ENCODE measurements at regions not wholly inside any gene's neighbourhood (a gene's known extent, or its start where the extent isn't known, plus 50 kb on each side); places are given as distances from the start of the nearest gene placed in this dataset.

GRCh38 chr11:45525393-45525792 is 140.0 kb downstream of the CHST1 start:
- H3K9ac ChIP-seq (ENCODE audit: low read length), result no peak overlapping the region
- no peaks in the 10 kb centered on the region for H3K27me3 ChIP-seq (ENCODE audit: insufficient read depth, low read length)
- H3K4me3 ChIP-seq (ENCODE audit: insufficient read depth, low read depth, low read length), result no peak overlapping the region
- no peak overlapping the region for H3K27ac Mint-ChIP-seq (ENCODE audit: unreplicated experiment)
- H3K27me3 Mint-ChIP-seq (ENCODE audit: low read depth, unreplicated experiment), result peaks cover 63% of the 10 kb centered on the region
- FAIRE-seq, result no peak
- H3K79me2 ChIP-seq (ENCODE audit: insufficient read depth, low read length), result no peaks in the 10 kb centered on the region
- no peak for TF ChIP-seq CTCF (IDR thresholded peaks at IDR 0.05; ENCODE audit: insufficient read depth, low read depth, low read length)
- TF ChIP-seq EZH2 (IDR thresholded peaks at IDR 0.05; ENCODE audit: insufficient read depth, low read length), result no peak
- no peaks in the 10 kb centered on the region for H3K9me3 ChIP-seq (ENCODE audit: insufficient read depth, low read depth, low read length)
- peaks cover 6% of the 10 kb centered on the region for H3K4me1 Mint-ChIP-seq (ENCODE audit: low read depth, unreplicated experiment)
- no peak for DNase-seq (ENCODE audit: low read depth)
- no peak overlapping the region for H3K27ac ChIP-seq (ENCODE audit: low read depth, low read length)
- no peak overlapping the region for H3K4me3 Mint-ChIP-seq (ENCODE audit: unreplicated experiment)
- H3K9me3 Mint-ChIP-seq (ENCODE audit: unreplicated experiment), result peaks cover 27% of the 10 kb centered on the region
- no peaks in the 10 kb centered on the region for H3K36me3 Mint-ChIP-seq (ENCODE audit: low read depth, unreplicated experiment)
- no peaks in the 10 kb centered on the region for H3K36me3 ChIP-seq (ENCODE audit: insufficient read depth, low read length)
- H2AFZ ChIP-seq (ENCODE audit: low read depth, low read length), result no peak overlapping the region
- H3K4me2 ChIP-seq (ENCODE audit: low read length), result no peak overlapping the region
- no peaks in the 10 kb centered on the region for H4K20me1 ChIP-seq (ENCODE audit: insufficient read depth, low read length)
- no peaks in the 10 kb centered on the region for H3K4me1 ChIP-seq (ENCODE audit: insufficient read depth, low read length)

DNA sequence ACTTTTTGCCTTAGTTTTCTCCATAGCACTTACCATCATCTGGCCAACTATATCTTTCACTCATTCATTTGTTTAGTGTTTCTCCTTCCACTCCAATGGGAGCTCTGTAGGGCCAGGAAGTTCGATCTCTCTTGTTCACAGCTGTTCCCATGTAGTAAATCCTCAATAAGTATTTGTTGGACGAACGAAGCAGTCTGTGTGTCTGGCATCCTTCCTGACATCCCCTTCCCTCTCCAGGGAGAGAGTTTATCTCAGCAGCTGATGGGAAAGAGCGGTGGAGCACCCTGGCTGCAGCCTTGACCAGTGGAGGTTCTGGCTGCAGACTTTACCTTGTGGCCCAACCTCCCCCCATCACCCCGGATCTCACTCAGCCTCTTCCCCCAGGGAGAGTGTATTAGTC is 141.7 kb downstream of the CHST1 start:
- Histone ChIP-seq H3K4me2 (ENCODE audit: low read length) (no peak overlapping the region), H3K79me2 (ENCODE audit: insufficient read depth, low read length) (no peaks in the 10 kb centered on the region), H3K27ac (ENCODE audit: low read depth, low read length) (no peak overlapping the region), H2AFZ (ENCODE audit: low read depth, low read length) (no peak overlapping the region), H3K4me3 (ENCODE audit: insufficient read depth, low read depth, low read length) (no peak overlapping the region), H3K4me1 (ENCODE audit: insufficient read depth, low read length) (no peaks in the 10 kb centered on the region), H3K9me3 (ENCODE audit: insufficient read depth, low read depth, low read length) (no peaks in the 10 kb centered on the region), H4K20me1 (ENCODE audit: insufficient read depth, low read length) (no peaks in the 10 kb centered on the region), H3K36me3 (ENCODE audit: insufficient read depth, low read length) (no peaks in the 10 kb centered on the region), H3K9ac (ENCODE audit: low read length) (no peak overlapping the region), H3K27me3 (ENCODE audit: insufficient read depth, low read length) (no peaks in the 10 kb centered on the region)
- Mint-ChIP-seq H3K4me3 (ENCODE audit: unreplicated experiment) (no peak overlapping the region), H3K9me3 (ENCODE audit: unreplicated experiment) (peaks cover 27% of the 10 kb centered on the region), H3K27me3 (ENCODE audit: low read depth, unreplicated experiment) (peaks cover 64% of the 10 kb centered on the region), H3K27ac (ENCODE audit: unreplicated experiment) (no peak overlapping the region), H3K4me1 (ENCODE audit: low read depth, unreplicated experiment) (peaks cover 6% of the 10 kb centered on the region), H3K36me3 (ENCODE audit: low read depth, unreplicated experiment) (no peaks in the 10 kb centered on the region)
- FAIRE-seq (no peak), DNase-seq (ENCODE audit: low read depth) (no peak)
- no peak for TF ChIP-seq CTCF (IDR thresholded peaks at IDR 0.05; ENCODE audit: insufficient read depth, low read depth, low read length)
- TF ChIP-seq EZH2 (IDR thresholded peaks at IDR 0.05; ENCODE audit: insufficient read depth, low read length), result no peak

- H3K36me3 Mint-ChIP-seq (ENCODE audit: low read depth, unreplicated experiment), result no peaks in the 10 kb centered on the region
- no peaks in the 10 kb centered on the region for H3K27me3 ChIP-seq (ENCODE audit: insufficient read depth, low read length)
- H3K4me1 Mint-ChIP-seq (ENCODE audit: low read depth, unreplicated experiment), result peaks cover 7% of the 10 kb centered on the region
- no peaks in the 10 kb centered on the region for H3K36me3 ChIP-seq (ENCODE audit: insufficient read depth, low read length)
- H3K27ac ChIP-seq (ENCODE audit: low read depth, low read length), result no peak overlapping the region
- H3K27me3 Mint-ChIP-seq (ENCODE audit: low read depth, unreplicated experiment), result peaks cover 49% of the 10 kb centered on the region
- no peak overlapping the region for H3K4me3 Mint-ChIP-seq (ENCODE audit: unreplicated experiment)
- H3K9ac ChIP-seq (ENCODE audit: low read length), result no peak overlapping the region
- H3K9me3 ChIP-seq (ENCODE audit: insufficient read depth, low read depth, low read length), result no peaks in the 10 kb centered on the region
- no peak for DNase-seq (ENCODE audit: low read depth)
- no peak for TF ChIP-seq EZH2 (IDR thresholded peaks at IDR 0.05; ENCODE audit: insufficient read depth, low read length)
- no peak for TF ChIP-seq CTCF (IDR thresholded peaks at IDR 0.05; ENCODE audit: insufficient read depth, low read depth, low read length)
- no peak overlapping the region for H3K4me3 ChIP-seq (ENCODE audit: insufficient read depth, low read depth, low read length)
- H3K27ac Mint-ChIP-seq (ENCODE audit: unreplicated experiment), result no peak overlapping the region
- no peak for FAIRE-seq
- H3K4me2 ChIP-seq (ENCODE audit: low read length), result no peak overlapping the region
- no peaks in the 10 kb centered on the region for H3K79me2 ChIP-seq (ENCODE audit: insufficient read depth, low read length)
- peaks cover 27% of the 10 kb centered on the region for H3K9me3 Mint-ChIP-seq (ENCODE audit: unreplicated experiment)
- no peaks in the 10 kb centered on the region for H4K20me1 ChIP-seq (ENCODE audit: insufficient read depth, low read length)
- no peaks in the 10 kb centered on the region for H3K4me1 ChIP-seq (ENCODE audit: insufficient read depth, low read length)
- H2AFZ ChIP-seq (ENCODE audit: low read depth, low read length), result no peak overlapping the region
These were observed 146.4 kb downstream of the CHST1 start for GRCh38 chr11:45518833-45519535.
